GM23248 (cell line): ENCODE measurements at regions not wholly inside any gene's neighbourhood (a gene's known extent, or its start where the extent isn't known, plus 50 kb on each side); places are given as distances from the start of the nearest gene placed in this dataset.

Experiments used
- EZH2 ChIP-seq: fragments of 200-600 bp; sonication (generic); IDR thresholded peaks from 2 replicates; pipeline ENCODE4 v1.6.1; 2018; ENCODE audit warnings: antibody characterized with exemption, mild to moderate bottlenecking; ENCODE audit not compliant: insufficient read depth, poor library complexity, severe bottlenecking
- EZH2phosphoT487 ChIP-seq: fragments of 200-600 bp; sonication (generic); IDR thresholded peaks from 2 replicates; pipeline ENCODE4 v1.6.1; 2018; ENCODE audit warnings: antibody characterized with exemption, moderate library complexity, mild to moderate bottlenecking, low read depth; ENCODE audit not compliant: insufficient read depth

GRCh38 chr17:34178092-34178491 is 77.0 kb upstream of the CCL2 start:
- TF ChIP-seq EZH2 (no peak), EZH2phosphoT487 (no peak)
